HepG2 (cell line): ENCODE measurements at regions not wholly inside any gene's neighbourhood (a gene's known extent, or its start where the extent isn't known, plus 50 kb on each side); places are given as distances from the start of the nearest gene placed in this dataset.

Source experiments
- ATAC-seq: fragments of 200-7000 bp; cut with Tn5 transposase; 3 replicates; pipeline ENCODE4 v1.9.1; 2020; ENCODE audit warnings: mild to moderate bottlenecking, moderate library complexity
- BruUV-seq: library from RNA; stranded (reverse); fragments of 400-500 nt; replicated peaks from 2 replicates; lab custom pipeline; 2021; lab: Mats Ljungman, UMichigan
- CTCF ChIA-PET: fragments of 300-600 bp; formaldehyde crosslinking; extraction: SDS; loops from one replicate; lab custom pipeline; 2021; ENCODE audit warnings: low total read pairs, inconsistent platforms, low intra/inter-chr PET ratio; lab: Yijun Ruan, JAX
- POLR2A ChIA-PET: fragments of 350-600 bp; sonication (Branson Sonifier 250); formaldehyde crosslinking; loops from one replicate; lab custom pipeline; 2020; ENCODE audit warnings: antibody characterized with exemption, inconsistent platforms; lab: Yijun Ruan, JAX
- DNase-seq: peaks from one replicate; pipeline ENCODE4 v3.0.0-alpha.2; 2015; ENCODE audit warnings: low spot score
- FAIRE-seq: peaks from 3 replicates; lab custom pipeline; 2011; peaks lifted over from hg19 to GRCh38; lab: Jason Lieb, UNC
- H2AFZ ChIP-seq: one replicate; pipeline ENCODE4 v1.6.1; 2011; ENCODE audit warnings: low read length, inconsistent platforms
- H3K27ac ChIP-seq: fragments of 300-600 bp; 3 replicates; pipeline ENCODE4 v1.8.0; 2011; ENCODE audit warnings: mixed run types, mild to moderate bottlenecking, mixed read lengths, low read length, inconsistent platforms; ENCODE audit not compliant: insufficient read depth; ENCODE audit errors: extremely low read length
- H3K27me3 ChIP-seq, 2 experiments: fragments of 200-600 bp in 1 of 2; 2 replicates in 1 of 2; 3 replicates in 1 of 2; pipeline versions ENCODE4 v1.6.0 to v1.8.0; 2011; ENCODE audit warnings: low read length in 2 of 2, mild to moderate bottlenecking in 2 of 2, moderate library complexity in 2 of 2, inconsistent platforms in 1 of 2; ENCODE audit not compliant: insufficient read depth in 2 of 2, control insufficient read depth in 1 of 2
- H3K36me3 ChIP-seq, 2 experiments: fragments of 200-600 bp in 1 of 2; replicated peaks in 1 of 2; 2 replicates in 1 of 2; 3 replicates in 1 of 2; pipeline versions ENCODE4 v1.5.1 to v1.8.0; 2011; ENCODE audit warnings: low read length in 2 of 2, inconsistent platforms in 1 of 2; ENCODE audit not compliant: insufficient read depth in 2 of 2, control insufficient read depth in 1 of 2
- H3K4me1 ChIP-seq: 2 replicates; pipeline ENCODE4 v1.5.1; 2012; ENCODE audit warnings: low read length, inconsistent platforms; ENCODE audit not compliant: insufficient read depth
- H3K4me2 ChIP-seq: 2 replicates; pipeline ENCODE4 v1.6.0; 2011; ENCODE audit warnings: low read depth, low read length, inconsistent platforms
- H3K4me3 ChIP-seq, 3 experiments: fragments of 200-600 bp in 1 of 3; sonication (generic), shearing (Covaris generic) in 1 of 3; replicated peaks in 1 of 3; 2 replicates each; pipeline ENCODE4 v1.5.1; 2011 to 2016; ENCODE audit warnings: low read length in 3 of 3, inconsistent platforms in 2 of 3, low read depth in 2 of 3, mild to moderate bottlenecking in 2 of 3, control low read depth in 1 of 3, mixed read lengths in 1 of 3; ENCODE audit not compliant: insufficient read depth in 1 of 3
- H3K79me2 ChIP-seq: one replicate; pipeline ENCODE4 v1.6.1; 2011; ENCODE audit warnings: low read length, inconsistent platforms; ENCODE audit not compliant: insufficient read depth
- H3K9ac ChIP-seq: 2 replicates; pipeline ENCODE4 v1.6.0; 2011; ENCODE audit warnings: mild to moderate bottlenecking, low read depth, low read length, inconsistent platforms; ENCODE audit not compliant: insufficient read depth
- H3K9me3 ChIP-seq: 2 replicates; pipeline ENCODE4 v1.5.1; 2012; ENCODE audit warnings: mild to moderate bottlenecking, low read length
- H4K20me1 ChIP-seq: 2 replicates; pipeline ENCODE4 v1.6.0; 2011; ENCODE audit warnings: inconsistent platforms, mild to moderate bottlenecking, low read length, moderate library complexity; ENCODE audit not compliant: insufficient read depth
- CBFB ChIP-seq: sonication (generic); formaldehyde crosslinking; IDR thresholded peaks from 2 replicates; pipeline ENCODE4 v1.4.0; 2020; ENCODE audit warnings: missing genetic modification reagents
- EEA1 ChIP-seq: sonication (generic); formaldehyde crosslinking; IDR thresholded peaks from 2 replicates; pipeline ENCODE4 v1.5.1; 2020; ENCODE audit warnings: mild to moderate bottlenecking, missing genetic modification reagents, borderline replicate concordance
- FOSL2 ChIP-seq: sonication (generic); formaldehyde crosslinking; IDR thresholded peaks from 2 replicates; pipeline ENCODE4 v1.4.0; 2020; ENCODE audit warnings: missing genetic modification reagents
- MLLT10 ChIP-seq: sonication (generic); formaldehyde crosslinking; IDR thresholded peaks from 2 replicates; pipeline ENCODE4 v1.4.0; 2020; ENCODE audit warnings: missing genetic modification reagents
- MTF1 ChIP-seq: sonication (generic); formaldehyde crosslinking; IDR thresholded peaks from 2 replicates; pipeline ENCODE4 v1.5.0; 2020; ENCODE audit warnings: missing genetic modification reagents
- NFIB ChIP-seq: sonication (generic); formaldehyde crosslinking; IDR thresholded peaks from 2 replicates; pipeline ENCODE4 v1.9.0; 2021; ENCODE audit warnings: missing genetic modification reagents, mild to moderate bottlenecking, borderline replicate concordance
- NFRKB ChIP-seq: fragments of 450-650 bp; IDR thresholded peaks from 2 replicates; pipeline ENCODE4 v1.6.1; 2017
- NPAS2 ChIP-seq: sonication (generic); formaldehyde crosslinking; IDR thresholded peaks from 2 replicates; pipeline ENCODE4 v1.8.0; 2022; ENCODE audit warnings: mild to moderate bottlenecking, missing genetic modification reagents, borderline replicate concordance
- NR2F6 ChIP-seq, 2 experiments: IDR thresholded peaks; 2 replicates each; pipeline ENCODE4 v1.6.1; 2016; ENCODE audit warnings: antibody characterized with exemption in 1 of 2, mild to moderate bottlenecking in 1 of 2
- PPARG ChIP-seq: conservative IDR thresholded peaks from 2 replicates; pipeline ENCODE4 v1.6.1; 2016; ENCODE audit warnings: missing biosample characterization, missing genetic modification reagents
- RAD51 ChIP-seq: fragments of 450-650 bp; IDR thresholded peaks from 2 replicates; pipeline ENCODE4 v1.6.1; 2016; ENCODE audit warnings: borderline replicate concordance
- THAP11 ChIP-seq: IDR thresholded peaks from 2 replicates; pipeline ENCODE4 v1.6.1; 2016; ENCODE audit warnings: missing biosample characterization, missing genetic modification reagents
- ZFP36L2 ChIP-seq: sonication (generic); formaldehyde crosslinking; IDR thresholded peaks from 2 replicates; pipeline ENCODE4 v1.4.0; 2020; ENCODE audit warnings: missing genetic modification reagents
- ZFP82 ChIP-seq: sonication (generic); formaldehyde crosslinking; IDR thresholded peaks from 2 replicates; pipeline ENCODE4 v1.5.1; 2020; ENCODE audit warnings: mild to moderate bottlenecking, missing genetic modification reagents, borderline replicate concordance
- ZNF12 ChIP-seq: sonication (generic); formaldehyde crosslinking; IDR thresholded peaks from 2 replicates; pipeline ENCODE4 v1.5.0; 2020; ENCODE audit warnings: missing genetic modification reagents
- ZNF17 ChIP-seq: sonication (generic); formaldehyde crosslinking; IDR thresholded peaks from 2 replicates; pipeline ENCODE4 v1.5.0; 2020; ENCODE audit warnings: mild to moderate bottlenecking, missing genetic modification reagents
- ZNF280D ChIP-seq: sonication (generic); formaldehyde crosslinking; IDR thresholded peaks from 2 replicates; pipeline ENCODE4 v1.5.1; 2020; ENCODE audit warnings: mild to moderate bottlenecking, missing genetic modification reagents
- ZNF713 ChIP-seq: sonication (generic); formaldehyde crosslinking; IDR thresholded peaks from 2 replicates; pipeline ENCODE4 v1.4.0; 2020; ENCODE audit warnings: mild to moderate bottlenecking, missing genetic modification reagents
- WGBS: methylation state at CpG from one replicate; pipeline ENCODE4 v1.1.6; 2017; ENCODE audit warnings: low lambda C conversion rate; 5-methylcytosine and 5-hydroxymethylcytosine counted together
- in situ Hi-C: cut with HindIII; loops from 2 replicates; pipeline ENCODE4 v1.10.0; 2017; ENCODE audit warnings: low pct_unique_long_range_greater_than_20kb; ENCODE audit not compliant: extremely low pct_ligation_motif_present
- intact Hi-C: fragments of 100-400 bp; cut with micrococcal nuclease; formaldehyde crosslinking; loops from one replicate; pipeline ENCODE4 v1.10.0; 2022; ENCODE audit not compliant: unreplicated experiment
- TF ChIP-seq, protein P1 (sequence below): sonication (generic); formaldehyde crosslinking; IDR thresholded peaks from 2 replicates; pipeline ENCODE4 v1.5.0; 2020; ENCODE audit warnings: mild to moderate bottlenecking, missing genetic modification reagents
- TF ChIP-seq, protein P2 (sequence below): sonication (generic); formaldehyde crosslinking; IDR thresholded peaks from 2 replicates; pipeline ENCODE4 v1.4.0; 2020; ENCODE audit warnings: mild to moderate bottlenecking, missing genetic modification reagents

DNA sequence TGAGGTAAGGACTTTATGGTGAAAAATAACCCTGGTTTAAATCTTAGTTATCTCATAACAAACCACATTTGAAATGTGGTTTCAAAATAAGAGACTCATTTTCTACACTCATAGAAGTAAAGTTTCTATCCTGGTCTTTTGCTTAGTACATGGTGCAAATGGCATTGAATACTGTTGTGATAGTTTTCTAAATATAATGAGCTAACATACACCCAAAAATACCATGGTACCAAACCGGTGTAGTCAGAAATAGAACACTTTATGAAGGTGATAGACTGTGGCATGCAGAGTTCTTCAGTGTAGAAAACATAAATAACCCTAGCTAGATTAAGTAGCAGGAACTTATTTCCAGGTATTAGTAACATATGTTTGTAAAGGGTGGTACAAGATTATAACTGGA is 629.4 kb downstream of the PLOD2 start (continued):
- TF ChIP-seq THAP11 (no peak), PPARG (no peak), NR2F6 (IDR thresholded peaks at IDR 0.05) (no peak), NR2F6 (CRISPR knock-in tag; IDR thresholded peaks at IDR 0.05) (no peak), NFIB (no peak)

- WGBS, result 68% methylated on average over 1 of the region's 1 CpG
- POLR2A ChIA-PET, result no interaction called here
- in situ Hi-C loops, result no loop called here
- CTCF ChIA-PET, result no interaction called here
- Histone ChIP-seq H2AFZ (no peak overlapping the region), H3K27me3 (no peaks in the 10 kb centered on the region), H3K4me1 (no peaks in the 10 kb centered on the region), H3K36me3 (no peaks in the 10 kb centered on the region), H3K9ac (no peak overlapping the region), H3K79me2 (no peaks in the 10 kb centered on the region), H3K4me2 (no peak overlapping the region), H3K9me3 (no peaks in the 10 kb centered on the region), H3K4me3 (no peak overlapping the region), H3K27ac (no peak overlapping the region), H4K20me1 (no peaks in the 10 kb centered on the region)
- ATAC-seq (no peak), FAIRE-seq (no peak), DNase-seq (no peak)
- intact Hi-C loops, result no loop called here
- no TSS peak for BruUV-seq
- TF ChIP-seq ZNF280D (CRISPR knock-in tag), result no peak
- no peak for TF ChIP-seq ZNF17 (CRISPR knock-in tag)
- TF ChIP-seq NPAS2 (CRISPR knock-in tag), result no peak
- TF ChIP-seq ZNF713 (CRISPR knock-in tag), result no peak
- TF ChIP-seq, protein P1, sequence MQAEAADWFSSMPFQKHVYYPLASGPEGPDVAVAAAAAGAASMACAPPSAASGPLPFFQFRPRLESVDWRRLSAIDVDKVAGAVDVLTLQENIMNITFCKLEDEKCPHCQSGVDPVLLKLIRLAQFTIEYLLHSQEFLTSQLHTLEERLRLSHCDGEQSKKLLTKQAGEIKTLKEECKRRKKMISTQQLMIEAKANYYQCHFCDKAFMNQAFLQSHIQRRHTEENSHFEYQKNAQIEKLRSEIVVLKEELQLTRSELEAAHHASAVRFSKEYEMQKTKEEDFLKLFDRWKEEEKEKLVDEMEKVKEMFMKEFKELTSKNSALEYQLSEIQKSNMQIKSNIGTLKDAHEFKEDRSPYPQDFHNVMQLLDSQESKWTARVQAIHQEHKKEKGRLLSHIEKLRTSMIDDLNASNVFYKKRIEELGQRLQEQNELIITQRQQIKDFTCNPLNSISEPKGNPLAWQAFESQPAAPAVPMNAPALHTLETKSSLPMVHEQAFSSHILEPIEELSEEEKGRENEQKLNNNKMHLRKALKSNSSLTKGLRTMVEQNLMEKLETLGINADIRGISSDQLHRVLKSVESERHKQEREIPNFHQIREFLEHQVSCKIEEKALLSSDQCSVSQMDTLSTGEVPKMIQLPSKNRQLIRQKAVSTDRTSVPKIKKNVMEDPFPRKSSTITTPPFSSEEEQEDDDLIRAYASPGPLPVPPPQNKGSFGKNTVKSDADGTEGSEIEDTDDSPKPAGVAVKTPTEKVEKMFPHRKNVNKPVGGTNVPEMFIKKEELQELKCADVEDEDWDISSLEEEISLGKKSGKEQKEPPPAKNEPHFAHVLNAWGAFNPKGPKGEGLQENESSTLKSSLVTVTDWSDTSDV (CRISPR knock-in tag), result no peak
- TF ChIP-seq ZFP36L2 (CRISPR knock-in tag), result no peak
- no peak for TF ChIP-seq FOSL2
- no peak for TF ChIP-seq RAD51
- TF ChIP-seq MTF1 (CRISPR knock-in tag), result no peak
- TF ChIP-seq, protein P2, sequence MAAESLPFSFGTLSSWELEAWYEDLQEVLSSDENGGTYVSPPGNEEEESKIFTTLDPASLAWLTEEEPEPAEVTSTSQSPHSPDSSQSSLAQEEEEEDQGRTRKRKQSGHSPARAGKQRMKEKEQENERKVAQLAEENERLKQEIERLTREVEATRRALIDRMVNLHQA (CRISPR knock-in tag), result no peak
- TF ChIP-seq CBFB (CRISPR knock-in tag), result no peak
- no peak for TF ChIP-seq MLLT10 (CRISPR knock-in tag)
- no peak for TF ChIP-seq ZFP82 (CRISPR knock-in tag)
- TF ChIP-seq NFRKB, result no peak
- no peak for TF ChIP-seq ZNF12 (CRISPR knock-in tag)
- TF ChIP-seq EEA1 (CRISPR knock-in tag), result no peak
Measured at GRCh38 chr3:145533696-145534095, 627.3 kb downstream of the PLOD2 start.
